ENCODE measurements at regions not wholly inside any gene's neighbourhood (a gene's known extent, or its start where the extent isn't known, plus 50 kb on each side); places are given as distances from the start of the nearest gene placed in this dataset.

- CTCF ChIA-PET, result interaction anchor here (0.6 to 1.7 kb wide), 2 partner anchors 130 to 386 kb away, joined by 3 read pairs; no protein-coding TSS in a partner anchor
- DNase-seq, result no peak
- Mint-ChIP-seq H3K4me1 (peaks cover 21% of the 10 kb centered on the region), H3K4me3 (no peak overlapping the region), H3K36me3 (ENCODE audit: low read depth) (peaks cover 16% of the 10 kb centered on the region), H3K9me3 (peaks cover 13% of the 10 kb centered on the region), H3K27ac (peak overlapping the region; percentile 25), H3K27me3 (no peaks in the 10 kb centered on the region)
- POLR2A ChIA-PET, result no interaction called here
Measured at GRCh38 chr12:92002673-92003382, 142.8 kb downstream of the BTG1 start.

- H3K4me1 Mint-ChIP-seq, result peaks cover 21% of the 10 kb centered on the region
Measured at GRCh38 chr12:92002195-92002649, 143.4 kb downstream of the BTG1 start.

GRCh38 chr12:92000597-92000996 lies 145.0 kb downstream of the BTG1 start:
- H3K27ac Mint-ChIP-seq, result no peak overlapping the region
- peaks cover 21% of the 10 kb centered on the region for H3K4me1 Mint-ChIP-seq
- H3K27me3 Mint-ChIP-seq, result no peaks in the 10 kb centered on the region
- POLR2A ChIA-PET, result no interaction called here
- H3K4me3 Mint-ChIP-seq, result no peak overlapping the region
- CTCF ChIA-PET, result no interaction called here
- H3K36me3 Mint-ChIP-seq (ENCODE audit: low read depth), result peaks cover 18% of the 10 kb centered on the region
- H3K9me3 Mint-ChIP-seq, result peaks cover 15% of the 10 kb centered on the region
- no peak for DNase-seq

More at GRCh38 chr12:92002195-92002649, 143.4 kb downstream of the BTG1 start:
- Mint-ChIP-seq H3K27me3 (no peaks in the 10 kb centered on the region), H3K4me3 (no peak overlapping the region), H3K9me3 (peaks cover 13% of the 10 kb centered on the region), H3K27ac (no peak overlapping the region), H3K36me3 (ENCODE audit: low read depth) (peaks cover 16% of the 10 kb centered on the region)
- POLR2A ChIA-PET, result no interaction called here
- no peak for DNase-seq
- CTCF ChIA-PET, result interaction anchor here (0.6 kb wide), 1 partner anchor 387 kb away, joined by 3 read pairs; no protein-coding TSS in a partner anchor

- no peak overlapping the region for H3K4me3 Mint-ChIP-seq
- ChIA-PET POLR2A (no interaction called here), CTCF (no interaction called here)
- H3K36me3 Mint-ChIP-seq (ENCODE audit: low read depth), result peaks cover 18% of the 10 kb centered on the region
- H3K27me3 Mint-ChIP-seq, result no peaks in the 10 kb centered on the region
- peaks cover 15% of the 10 kb centered on the region for H3K9me3 Mint-ChIP-seq
- H3K27ac Mint-ChIP-seq, result no peak overlapping the region
- peaks cover 21% of the 10 kb centered on the region for H3K4me1 Mint-ChIP-seq
- DNase-seq, result no peak
Measured at GRCh38 chr12:91999823-92000222, 145.8 kb downstream of the BTG1 start.

- peaks cover 21% of the 10 kb centered on the region for H3K4me1 Mint-ChIP-seq
Measured at GRCh38 chr12:91998316-91998715, 147.3 kb downstream of the BTG1 start.

GRCh38 chr12:91994208-91994797 lies 151.3 kb downstream of the BTG1 start:
- Mint-ChIP-seq H3K4me1 (peaks cover 11% of the 10 kb centered on the region), H3K36me3 (ENCODE audit: low read depth) (peaks cover 11% of the 10 kb centered on the region), H3K9me3 (peaks cover 6% of the 10 kb centered on the region), H3K27me3 (no peaks in the 10 kb centered on the region), H3K27ac (no peak overlapping the region), H3K4me3 (no peak overlapping the region)
- DNase-seq, result no peak
- ChIA-PET CTCF (no interaction called here), POLR2A (interaction anchor here (4.9 kb wide), 1 partner anchor 150 kb away, joined by 24 read pairs; the partner anchor contains the start of gene BTG1)

More at GRCh38 chr12:91998316-91998715, 147.3 kb downstream of the BTG1 start:
- ChIA-PET POLR2A (no interaction called here), CTCF (no interaction called here)
- Mint-ChIP-seq H3K27ac (no peak overlapping the region), H3K36me3 (ENCODE audit: low read depth) (peaks cover 18% of the 10 kb centered on the region), H3K9me3 (peaks cover 15% of the 10 kb centered on the region), H3K4me3 (no peak overlapping the region), H3K27me3 (no peaks in the 10 kb centered on the region)
- DNase-seq, result no peak

GRCh38 chr12:91993287-91994017 lies 152.2 kb downstream of the BTG1 start:
- Mint-ChIP-seq H3K27ac (no peak overlapping the region), H3K27me3 (no peaks in the 10 kb centered on the region), H3K4me1 (peaks cover 7% of the 10 kb centered on the region), H3K4me3 (no peak overlapping the region), H3K36me3 (ENCODE audit: low read depth) (peaks cover 7% of the 10 kb centered on the region), H3K9me3 (peaks cover 5% of the 10 kb centered on the region)
- ChIA-PET POLR2A (interaction anchor here (4.9 kb wide), 1 partner anchor 151 kb away, joined by 24 read pairs; the partner anchor contains the start of gene BTG1), CTCF (no interaction called here)
- DNase-seq, result no peak

- no peaks in the 10 kb centered on the region for H3K9me3 Mint-ChIP-seq
- DNase-seq, result no peak
- no peaks in the 10 kb centered on the region for H3K36me3 Mint-ChIP-seq (ENCODE audit: low read depth)
- peaks cover 4% of the 10 kb centered on the region for H3K4me1 Mint-ChIP-seq
- H3K4me3 Mint-ChIP-seq, result no peak overlapping the region
- no peak overlapping the region for H3K27ac Mint-ChIP-seq
- POLR2A ChIA-PET, result interaction anchor here (1.0 to 4.9 kb wide), 2 partner anchors 65 to 153 kb away, joined by 3 to 24 read pairs; partner anchors contain the start of gene BTG1
- CTCF ChIA-PET, result interaction anchor here (0.8 to 1.5 kb wide), 6 partner anchors 20 to 609 kb away, joined by 3 to 4 read pairs (median 3); no protein-coding TSS in a partner anchor
- no peaks in the 10 kb centered on the region for H3K27me3 Mint-ChIP-seq
Measured at GRCh38 chr12:91991399-91992187, 154.1 kb downstream of the BTG1 start.

GRCh38 chr12:91990525-91990924 lies 155.1 kb downstream of the BTG1 start:
- peaks cover 8% of the 10 kb centered on the region for H3K4me1 Mint-ChIP-seq
- ChIA-PET POLR2A (interaction anchor here (4.9 kb wide), 1 partner anchor 154 kb away, joined by 24 read pairs; the partner anchor contains the start of gene BTG1), CTCF (interaction anchor here (0.8 to 1.5 kb wide), 4 partner anchors 19 to 608 kb away, joined by 3 to 4 read pairs (median 4); no protein-coding TSS in a partner anchor)

GRCh38 chr12:91989143-91989542 lies 156.5 kb downstream of the BTG1 start:
- CTCF ChIA-PET, result no interaction called here
- no peaks in the 10 kb centered on the region for H3K36me3 Mint-ChIP-seq (ENCODE audit: low read depth)
- POLR2A ChIA-PET, result no interaction called here
- H3K9me3 Mint-ChIP-seq, result no peaks in the 10 kb centered on the region
- no peak for DNase-seq
- H3K27ac Mint-ChIP-seq, result no peak overlapping the region
- H3K27me3 Mint-ChIP-seq, result no peaks in the 10 kb centered on the region
- H3K4me1 Mint-ChIP-seq, result peaks cover 8% of the 10 kb centered on the region
- H3K4me3 Mint-ChIP-seq, result no peak overlapping the region

More at GRCh38 chr12:91990525-91990924, 155.1 kb downstream of the BTG1 start:
- DNase-seq, result no peak
- Mint-ChIP-seq H3K27ac (no peak overlapping the region), H3K27me3 (no peaks in the 10 kb centered on the region), H3K36me3 (ENCODE audit: low read depth) (no peaks in the 10 kb centered on the region), H3K4me3 (no peak overlapping the region), H3K9me3 (no peaks in the 10 kb centered on the region)

- peaks cover 8% of the 10 kb centered on the region for H3K4me1 Mint-ChIP-seq
- no peaks in the 10 kb centered on the region for H3K9me3 Mint-ChIP-seq
- no peak overlapping the region for H3K27ac Mint-ChIP-seq
- ChIA-PET CTCF (no interaction called here), POLR2A (interaction anchor here (0.6 kb wide), 1 partner anchor 1203 kb away, joined by 3 read pairs; no protein-coding TSS in a partner anchor)
- DNase-seq, result no peak
- H3K36me3 Mint-ChIP-seq (ENCODE audit: low read depth), result no peaks in the 10 kb centered on the region
- H3K27me3 Mint-ChIP-seq, result no peaks in the 10 kb centered on the region
- no peak overlapping the region for H3K4me3 Mint-ChIP-seq
Measured at GRCh38 chr12:91988086-91988923, 157.3 kb downstream of the BTG1 start.
